OCI-LY7 (cell line): ENCODE measurements at regions not wholly inside any gene's neighbourhood (a gene's known extent, or its start where the extent isn't known, plus 50 kb on each side); places are given as distances from the start of the nearest gene placed in this dataset.
"Not testable (repeated sequence)": the region's sequence is repeated elsewhere in the genome, so short reads cannot be mapped to it uniquely, and the experiment has no call there.

Source experiments
- BruUV-seq: library from RNA; stranded (reverse); fragments of 400-500 nt; replicated peaks from 2 replicates; lab custom pipeline; 2021; lab: Mats Ljungman, UMichigan
- CTCF ChIA-PET: fragments of 300-600 bp; sonication (Branson Sonifier 250); formaldehyde crosslinking; loops from one replicate; lab custom pipeline; 2022; ENCODE audit warnings: antibody characterized with exemption; ENCODE audit not compliant: unreplicated experiment; lab: Charles Lee
- POLR2A ChIA-PET: fragments of 300-600 bp; sonication (Branson Sonifier 250); formaldehyde crosslinking; loops from one replicate; lab custom pipeline; 2022; ENCODE audit warnings: antibody characterized with exemption; lab: Charles Lee
- DNase-seq: peaks from one replicate; pipeline ENCODE4 v3.0.0-alpha.2; 2015; ENCODE audit warnings: low spot score
- H2AFZ ChIP-seq: fragments of 200-600 bp; sonication (generic), shearing (Covaris generic); 2 replicates; pipeline ENCODE4 v1.6.1; 2014; ENCODE audit warnings: mild to moderate bottlenecking, antibody characterized with exemption, low read length, moderate library complexity
- H3K27ac ChIP-seq: fragments of 200-600 bp; sonication (generic); 2 replicates; pipeline ENCODE4 v1.5.1; 2014; ENCODE audit warnings: mixed run types, low read depth, mild to moderate bottlenecking, moderate library complexity, low read length, inconsistent platforms; ENCODE audit not compliant: poor library complexity, severe bottlenecking
- H3K36me3 ChIP-seq: fragments of 200-600 bp; sonication (generic); 2 replicates; pipeline ENCODE4 v1.6.1; 2014; ENCODE audit warnings: mild to moderate bottlenecking, antibody characterized with exemption, low read length, moderate library complexity, mixed read lengths; ENCODE audit not compliant: insufficient read depth
- H3K4me1 ChIP-seq: fragments of 200-600 bp; sonication (generic); 2 replicates; pipeline ENCODE4 v1.5.1; 2014; ENCODE audit warnings: mild to moderate bottlenecking, low read length; ENCODE audit not compliant: insufficient read depth, poor library complexity, severe bottlenecking
- H3K4me2 ChIP-seq: fragments of 200-600 bp; sonication (generic); 2 replicates; pipeline ENCODE4 v1.6.1; 2014; ENCODE audit warnings: mild to moderate bottlenecking, low read length
- H3K4me3 ChIP-seq: fragments of 200-600 bp; sonication (generic); 2 replicates; pipeline ENCODE4 v1.5.1; 2014; ENCODE audit warnings: mild to moderate bottlenecking, low read depth, low read length; ENCODE audit not compliant: poor library complexity, severe bottlenecking
- H3K79me2 ChIP-seq: fragments of 200-600 bp; sonication (generic); 2 replicates; pipeline ENCODE4 v1.6.1; 2016; ENCODE audit warnings: low read depth, mild to moderate bottlenecking, low read length, moderate library complexity, mixed read lengths; ENCODE audit not compliant: insufficient read depth
- H3K9me2 ChIP-seq: fragments of 200-600 bp; sonication (generic); 2 replicates; pipeline ENCODE4 v1.6.1; 2016; ENCODE audit warnings: mild to moderate bottlenecking, low read length, mixed read lengths; ENCODE audit not compliant: insufficient read depth
- H3K9me3 ChIP-seq: fragments of 200-600 bp; sonication (generic); 2 replicates; pipeline ENCODE4 v1.6.1; 2014; ENCODE audit warnings: mild to moderate bottlenecking, mixed run types, low read length, mixed read lengths
- H4K20me1 ChIP-seq: fragments of 200-600 bp; sonication (generic); 2 replicates; pipeline ENCODE4 v1.6.1; 2014; ENCODE audit warnings: mild to moderate bottlenecking, antibody characterized with exemption, low read length, moderate library complexity, mixed read lengths; ENCODE audit not compliant: insufficient read depth
- EZH2phosphoT487 ChIP-seq: fragments of 200-600 bp; sonication (generic); IDR thresholded peaks from 2 replicates; pipeline ENCODE4 v1.6.1; 2018; ENCODE audit warnings: low read depth, borderline replicate concordance, mild to moderate bottlenecking, mixed run types, antibody characterized with exemption, low read length, moderate library complexity, mixed read lengths
- intact Hi-C: fragments of 100-400 bp; cut with micrococcal nuclease; formaldehyde crosslinking; loops from one replicate; pipeline ENCODE4 v1.10.0; 2022; ENCODE audit not compliant: unreplicated experiment
- TF ChIP-seq, protein P1 (sequence below): fragments of 200-600 bp; sonication (generic); conservative IDR thresholded peaks from 2 replicates; pipeline ENCODE4 v1.5.1; 2014; ENCODE audit warnings: mild to moderate bottlenecking, antibody characterized with exemption, low read length, moderate library complexity, mixed read lengths

DNA sequence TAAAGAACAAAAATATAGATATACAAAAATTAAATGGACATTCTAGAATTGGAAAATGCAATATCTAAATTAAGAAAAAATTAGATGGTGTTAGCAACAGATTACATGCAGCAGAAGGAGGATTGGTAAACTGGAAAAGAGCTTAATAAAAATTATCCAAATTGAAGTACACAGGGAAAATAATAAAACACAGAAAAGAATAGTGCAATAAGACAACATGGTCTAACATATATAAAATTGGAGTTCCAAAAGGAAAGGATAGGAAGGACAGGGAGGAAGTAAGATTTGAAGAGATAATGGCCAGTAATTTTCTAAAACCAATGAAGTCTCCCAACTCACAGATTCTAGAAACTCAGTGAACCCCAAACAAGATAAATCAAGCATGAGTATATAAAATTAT lies 194.5 kb downstream of the TBX18 start:
- Histone ChIP-seq H4K20me1 (no peaks in the 10 kb centered on the region), H3K36me3 (no peaks in the 10 kb centered on the region), H3K79me2 (no peaks in the 10 kb centered on the region), H2AFZ (no peak overlapping the region), H3K4me2 (no peak overlapping the region), H3K9me2 (no peaks in the 10 kb centered on the region), H3K9me3 (no peaks in the 10 kb centered on the region), H3K4me3 (no peak overlapping the region), H3K27ac (no peak overlapping the region), H3K4me1 (no peaks in the 10 kb centered on the region)
- ChIA-PET POLR2A (interaction anchor here (0.7 kb wide), 1 partner anchor 770 kb away, joined by 9 read pairs; no protein-coding TSS in a partner anchor), CTCF (no interaction called here)
- no TSS peak for BruUV-seq
- no peak for DNase-seq
- TF ChIP-seq, protein P1, sequence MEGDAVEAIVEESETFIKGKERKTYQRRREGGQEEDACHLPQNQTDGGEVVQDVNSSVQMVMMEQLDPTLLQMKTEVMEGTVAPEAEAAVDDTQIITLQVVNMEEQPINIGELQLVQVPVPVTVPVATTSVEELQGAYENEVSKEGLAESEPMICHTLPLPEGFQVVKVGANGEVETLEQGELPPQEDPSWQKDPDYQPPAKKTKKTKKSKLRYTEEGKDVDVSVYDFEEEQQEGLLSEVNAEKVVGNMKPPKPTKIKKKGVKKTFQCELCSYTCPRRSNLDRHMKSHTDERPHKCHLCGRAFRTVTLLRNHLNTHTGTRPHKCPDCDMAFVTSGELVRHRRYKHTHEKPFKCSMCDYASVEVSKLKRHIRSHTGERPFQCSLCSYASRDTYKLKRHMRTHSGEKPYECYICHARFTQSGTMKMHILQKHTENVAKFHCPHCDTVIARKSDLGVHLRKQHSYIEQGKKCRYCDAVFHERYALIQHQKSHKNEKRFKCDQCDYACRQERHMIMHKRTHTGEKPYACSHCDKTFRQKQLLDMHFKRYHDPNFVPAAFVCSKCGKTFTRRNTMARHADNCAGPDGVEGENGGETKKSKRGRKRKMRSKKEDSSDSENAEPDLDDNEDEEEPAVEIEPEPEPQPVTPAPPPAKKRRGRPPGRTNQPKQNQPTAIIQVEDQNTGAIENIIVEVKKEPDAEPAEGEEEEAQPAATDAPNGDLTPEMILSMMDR: no peak
- no peak for TF ChIP-seq EZH2phosphoT487
- intact Hi-C loops: no loop called here

DNA sequence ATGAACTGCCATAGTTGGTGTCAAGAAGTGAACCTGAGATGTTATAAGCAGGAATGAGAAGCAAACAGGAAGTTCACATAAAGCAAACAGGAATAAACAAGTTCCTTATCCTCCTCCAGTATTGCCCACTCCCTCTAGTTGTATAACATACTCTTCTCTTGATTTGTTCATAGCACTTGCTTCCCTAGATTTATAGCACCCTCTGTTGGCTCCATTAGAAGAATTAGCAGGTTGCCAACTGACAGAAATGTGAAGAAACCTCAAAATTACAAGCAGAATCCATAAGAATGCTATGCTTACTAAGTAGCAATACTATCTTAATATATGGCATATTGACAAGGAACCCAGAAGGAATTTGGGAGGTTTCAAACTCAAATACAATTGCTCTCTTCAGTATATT lies 195.4 kb downstream of the TBX18 start:
- ChIA-PET POLR2A (interaction anchor here (0.7 kb wide), 1 partner anchor 170 kb away, joined by 3 read pairs; no protein-coding TSS in a partner anchor), CTCF (no interaction called here)
- H3K27ac ChIP-seq: no peak overlapping the region
- no peak overlapping the region for H3K4me2 ChIP-seq
- no peaks in the 10 kb centered on the region for H3K9me2 ChIP-seq
- H3K4me3 ChIP-seq: no peak overlapping the region
- BruUV-seq: no TSS peak
- no peaks in the 10 kb centered on the region for H3K4me1 ChIP-seq
- no peak for TF ChIP-seq EZH2phosphoT487
- TF ChIP-seq, protein P1: peak; percentile 39
- no peak for DNase-seq
- no peaks in the 10 kb centered on the region for H3K79me2 ChIP-seq
- H3K9me3 ChIP-seq: no peaks in the 10 kb centered on the region
- intact Hi-C loops: no loop called here
- H2AFZ ChIP-seq: no peak overlapping the region
- H4K20me1 ChIP-seq: no peaks in the 10 kb centered on the region
- no peaks in the 10 kb centered on the region for H3K36me3 ChIP-seq

DNA sequence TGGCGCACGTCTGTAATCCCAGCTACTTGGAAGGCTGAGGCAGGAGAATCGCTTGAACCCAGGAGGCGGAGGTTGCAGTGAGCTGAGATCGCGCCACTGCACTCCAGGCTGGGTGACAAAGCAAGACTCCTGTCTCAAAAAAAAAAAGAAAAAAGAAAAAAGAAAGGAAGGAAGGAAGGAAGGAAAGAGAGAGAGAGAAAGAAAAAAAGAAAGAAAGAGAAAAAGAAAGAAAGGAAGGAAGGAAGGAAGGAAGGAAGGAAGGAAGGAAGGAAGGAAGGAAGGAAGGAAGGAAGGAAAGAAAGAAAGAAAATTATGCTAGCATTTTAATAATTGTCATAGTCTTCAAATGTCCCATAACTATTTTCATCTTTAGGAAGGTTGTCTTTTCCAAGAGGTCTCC lies 198.7 kb downstream of the TBX18 start:
- not testable (repeated sequence) for DNase-seq, BruUV-seq

More for the DNA sequence above, 198.7 kb downstream of the TBX18 start:
- intact Hi-C loops, POLR2A ChIA-PET, CTCF ChIA-PET, H4K20me1 ChIP-seq, H3K4me2 ChIP-seq, H3K9me3 ChIP-seq, H3K9me2 ChIP-seq, H3K79me2 ChIP-seq, H3K36me3 ChIP-seq, H2AFZ ChIP-seq, H3K4me1 ChIP-seq, H3K27ac ChIP-seq, H3K4me3 ChIP-seq: not testable (repeated sequence)
